GM18520 (cell line): ENCODE measurements at regions not wholly inside any gene's neighbourhood (a gene's known extent, or its start where the extent isn't known, plus 50 kb on each side); places are given as distances from the start of the nearest gene placed in this dataset.

Experiments
- ATAC-seq: cut with Tn5 transposase; IDR thresholded peaks from one replicate; pipeline ENCODE4 v1.9.1; 2021; ENCODE audit not compliant: unreplicated experiment

DNA sequence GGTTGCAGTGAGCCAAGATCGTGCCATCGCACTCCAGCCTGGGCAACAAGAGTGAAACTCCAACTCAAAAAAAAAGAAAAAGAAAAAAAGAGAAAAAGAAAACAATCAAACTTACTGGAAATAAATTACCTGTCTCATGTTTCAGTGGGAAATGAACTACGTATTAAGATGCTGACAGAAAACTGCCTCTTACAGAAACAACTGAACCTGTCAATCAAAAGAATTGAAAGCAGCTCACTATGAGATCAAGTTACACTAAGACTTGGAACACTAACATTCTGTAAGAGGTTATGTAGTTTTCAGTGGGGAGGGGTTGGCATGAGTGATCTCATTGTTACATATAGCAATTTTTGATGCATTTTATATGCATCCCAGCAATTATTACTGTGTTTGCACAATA is 64.4 kb upstream of the SPATA31E1 start:
- no peak for ATAC-seq

DNA sequence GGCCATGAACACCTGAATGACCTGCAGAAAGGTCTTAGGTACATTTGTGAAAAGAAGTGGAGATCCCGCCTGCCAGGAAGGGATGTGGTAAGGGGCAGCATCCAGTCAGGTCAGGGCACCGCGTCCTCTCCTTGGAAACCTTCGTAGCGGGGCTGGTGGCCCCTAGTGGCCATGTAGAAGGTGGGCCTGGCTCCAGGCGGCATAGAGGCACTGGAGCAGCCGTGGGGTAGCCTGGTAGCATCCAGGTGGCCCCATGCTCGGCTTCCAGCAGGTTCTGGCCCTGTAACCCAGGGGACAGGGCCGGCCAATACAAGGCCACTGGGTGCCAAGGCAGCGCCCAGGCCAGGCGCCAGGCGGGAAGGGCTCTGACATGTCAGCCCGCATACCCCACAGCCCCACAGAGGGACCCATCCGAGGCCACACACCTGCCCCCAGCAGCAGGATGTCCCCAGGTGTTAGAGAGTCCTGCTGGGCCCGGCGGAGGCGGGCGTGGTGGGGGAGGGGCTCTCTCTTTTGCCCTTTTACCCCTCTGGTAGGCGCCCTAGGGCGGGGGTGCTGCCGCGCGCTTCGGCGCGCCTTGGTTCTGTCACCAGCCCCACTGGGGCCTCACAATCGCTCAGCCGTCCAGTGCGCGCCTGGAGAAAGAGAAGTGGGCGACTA is 58.3 kb upstream of the SPATA31E1 start:
- no peak for ATAC-seq

DNA sequence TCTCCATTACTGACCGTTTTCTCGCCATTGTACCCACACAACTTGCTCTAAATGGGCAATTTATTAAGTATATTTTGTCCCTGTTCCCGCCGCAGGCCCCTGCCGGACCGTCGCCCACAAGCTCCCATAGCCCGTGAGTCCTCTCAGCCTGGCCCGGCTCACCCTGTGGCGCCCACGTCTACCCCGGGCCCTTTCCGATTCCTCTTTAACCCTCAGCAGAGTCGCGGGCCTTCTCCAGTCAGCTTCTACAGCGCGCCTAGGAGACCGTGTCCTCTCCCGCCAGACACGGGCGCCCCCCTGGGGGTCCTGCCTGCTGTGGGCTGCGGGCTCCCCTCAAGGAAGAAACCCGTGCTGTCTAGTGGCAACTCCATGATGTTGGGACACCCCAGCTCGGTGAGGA is 57.8 kb upstream of the SPATA31E1 start:
- no peak for ATAC-seq

DNA sequence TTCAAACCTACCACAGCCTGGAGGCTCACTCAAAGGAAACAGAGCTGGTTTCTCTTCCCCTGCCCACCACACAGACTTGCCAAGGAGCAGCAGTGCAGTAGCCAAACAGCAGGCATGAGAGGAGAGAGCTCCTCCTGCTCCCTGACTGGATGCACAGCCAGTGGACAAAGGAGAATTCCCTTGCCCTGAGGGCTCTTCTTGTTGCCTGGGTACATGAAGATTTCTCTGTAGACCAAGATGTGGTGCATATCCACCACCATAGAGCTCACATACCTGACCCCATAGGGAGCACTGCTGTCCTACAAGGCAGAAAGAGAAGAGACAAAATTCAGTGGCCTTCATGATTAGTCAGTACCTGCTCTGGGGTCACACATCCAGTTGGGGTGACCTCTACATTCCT is 56.3 kb upstream of the SPATA31E1 start:
- ATAC-seq, result no peak

DNA sequence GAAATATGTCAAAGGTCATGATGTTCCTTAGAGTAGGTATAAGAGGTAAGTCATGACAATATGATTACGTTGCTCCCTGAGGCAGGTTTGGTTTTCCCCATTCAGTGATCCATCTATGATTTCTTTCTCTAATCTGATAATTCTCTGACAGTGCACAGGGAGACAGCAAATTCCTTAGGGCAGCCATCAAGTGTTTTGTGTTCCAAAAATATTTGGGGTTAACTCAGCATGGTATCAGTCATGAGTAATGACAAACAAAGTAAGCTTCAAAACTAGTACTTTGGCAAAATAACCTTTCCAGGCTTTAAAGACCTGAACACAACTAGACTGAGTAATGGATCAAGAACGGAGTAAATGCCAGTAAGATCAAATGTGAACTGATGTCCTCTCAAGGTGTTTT is 55.3 kb upstream of the SPATA31E1 start:
- ATAC-seq, result no peak

DNA sequence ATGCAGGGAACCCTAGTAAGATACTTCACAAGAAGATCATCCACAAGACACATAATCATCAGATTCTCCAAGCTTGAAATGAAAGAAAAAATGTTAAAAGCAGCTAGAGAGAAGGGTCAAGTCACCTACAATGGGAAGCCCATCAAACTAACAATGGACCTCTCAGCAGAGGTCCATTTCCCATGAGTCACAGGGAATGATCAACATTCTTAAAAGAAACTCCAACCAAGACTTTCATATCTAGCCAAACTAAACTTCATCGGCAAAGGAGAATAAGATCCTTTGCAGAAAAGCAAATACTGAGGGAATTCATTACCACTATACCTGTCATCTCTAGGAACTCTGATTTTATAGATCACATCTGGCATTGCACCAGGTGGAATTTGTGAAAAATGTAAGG is 52.9 kb upstream of the SPATA31E1 start:
- no peak for ATAC-seq

DNA sequence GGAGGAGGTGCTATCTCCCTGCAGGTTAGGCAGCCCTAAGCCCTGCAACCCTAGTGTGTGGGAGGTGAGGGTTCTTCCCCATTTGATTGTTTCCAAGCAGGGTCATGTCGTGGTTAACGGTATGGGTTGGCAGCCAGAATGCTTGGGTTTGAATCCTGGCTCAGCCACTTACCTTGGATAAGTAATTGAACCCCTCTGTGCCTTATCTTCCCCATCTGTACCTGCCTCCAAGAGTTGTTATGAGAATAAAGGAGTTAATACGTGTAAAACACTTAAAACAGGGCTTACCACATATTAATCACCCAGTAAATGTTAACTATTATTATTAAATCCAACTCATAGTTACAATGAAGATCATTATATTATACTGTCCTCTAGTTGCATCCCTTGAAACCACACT is 52.2 kb upstream of the SPATA31E1 start:
- no peak for ATAC-seq

DNA sequence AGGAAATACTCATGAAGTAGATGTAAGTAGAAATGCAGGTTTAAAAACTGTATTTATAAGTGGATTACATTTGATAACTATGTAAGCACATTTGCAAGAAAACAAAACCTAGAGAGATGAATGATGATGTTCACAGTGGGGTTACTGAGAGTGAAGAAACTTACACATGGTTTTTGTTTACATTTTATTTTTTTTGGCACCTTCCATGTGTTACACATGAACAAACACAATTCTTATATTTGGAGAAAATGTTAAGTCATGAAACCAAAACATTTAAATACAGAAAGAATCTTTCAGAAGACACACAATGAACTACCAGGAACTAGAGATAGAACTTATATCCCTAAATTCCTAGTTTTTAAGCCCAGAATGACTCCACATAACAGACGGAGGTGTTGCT is 51.5 kb upstream of the SPATA31E1 start:
- no peak for ATAC-seq
